ENCODE measurements at regions not wholly inside any gene's neighbourhood (a gene's known extent, or its start where the extent isn't known, plus 50 kb on each side); places are given as distances from the start of the nearest gene placed in this dataset.
A peak's percentile ranks its signal among the peaks of the same experiment; 100 is the strongest.

DNA sequence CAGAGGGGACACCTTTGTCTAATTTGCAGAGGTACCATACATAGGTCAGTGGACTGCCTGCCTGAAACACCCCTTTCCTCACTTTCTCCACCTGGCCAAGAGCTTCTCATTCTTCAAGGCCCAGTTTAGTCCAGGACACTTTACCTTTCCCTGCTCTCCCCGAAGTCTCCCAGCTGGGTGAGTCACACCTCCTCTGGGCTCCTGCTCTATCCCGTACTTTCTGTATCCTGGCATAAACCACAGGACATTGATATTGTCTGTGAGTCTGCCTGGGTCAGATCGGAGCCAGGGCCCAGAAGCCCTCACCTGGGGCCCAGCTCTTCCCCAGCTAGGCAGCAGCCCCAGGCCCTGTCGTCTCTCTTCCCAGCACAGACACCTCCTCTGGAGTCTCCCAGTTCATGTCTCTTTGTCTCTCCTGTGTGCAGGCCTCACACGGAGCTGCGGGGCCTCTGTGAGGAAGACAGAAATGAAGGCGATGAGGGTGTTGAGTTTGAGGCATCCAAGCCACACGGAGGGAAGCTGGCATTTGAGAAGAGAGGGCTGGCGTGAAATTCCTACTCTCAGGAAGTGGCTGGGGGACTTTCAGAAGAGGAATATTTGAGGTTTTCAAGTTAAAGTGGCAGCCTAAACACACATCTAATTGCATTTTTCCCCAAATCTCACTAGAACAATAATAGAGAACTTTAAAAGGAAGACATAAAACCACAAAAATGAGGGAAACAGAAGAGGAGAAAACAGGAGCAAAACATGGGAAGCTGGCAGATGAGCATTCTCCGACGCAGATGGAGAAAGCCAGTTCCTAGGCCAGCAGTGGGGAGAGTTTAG is 79.6 kb upstream of the LAPTM4A start:
- H3K4me1 ChIP-seq: no peaks in the 10 kb centered on the region
- H3K36me3 ChIP-seq: no peaks in the 10 kb centered on the region
- no peak overlapping the region for H3K27ac ChIP-seq
- no peak overlapping the region for H3K4me3 ChIP-seq (replicated peaks in 1 of 3)
- H3K27me3 ChIP-seq: no peaks in the 10 kb centered on the region
- 81 to 85% methylated on average over 11 of the region's 11 CpGs for WGBS, 2 donors
- DNase-seq: no peak
- TF ChIP-seq, protein P1, sequence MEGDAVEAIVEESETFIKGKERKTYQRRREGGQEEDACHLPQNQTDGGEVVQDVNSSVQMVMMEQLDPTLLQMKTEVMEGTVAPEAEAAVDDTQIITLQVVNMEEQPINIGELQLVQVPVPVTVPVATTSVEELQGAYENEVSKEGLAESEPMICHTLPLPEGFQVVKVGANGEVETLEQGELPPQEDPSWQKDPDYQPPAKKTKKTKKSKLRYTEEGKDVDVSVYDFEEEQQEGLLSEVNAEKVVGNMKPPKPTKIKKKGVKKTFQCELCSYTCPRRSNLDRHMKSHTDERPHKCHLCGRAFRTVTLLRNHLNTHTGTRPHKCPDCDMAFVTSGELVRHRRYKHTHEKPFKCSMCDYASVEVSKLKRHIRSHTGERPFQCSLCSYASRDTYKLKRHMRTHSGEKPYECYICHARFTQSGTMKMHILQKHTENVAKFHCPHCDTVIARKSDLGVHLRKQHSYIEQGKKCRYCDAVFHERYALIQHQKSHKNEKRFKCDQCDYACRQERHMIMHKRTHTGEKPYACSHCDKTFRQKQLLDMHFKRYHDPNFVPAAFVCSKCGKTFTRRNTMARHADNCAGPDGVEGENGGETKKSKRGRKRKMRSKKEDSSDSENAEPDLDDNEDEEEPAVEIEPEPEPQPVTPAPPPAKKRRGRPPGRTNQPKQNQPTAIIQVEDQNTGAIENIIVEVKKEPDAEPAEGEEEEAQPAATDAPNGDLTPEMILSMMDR (IDR thresholded peaks at IDR 0.05): no peak
- no peak for TF ChIP-seq POLR2A (IDR thresholded peaks at IDR 0.05)
- no peaks in the 10 kb centered on the region for H3K9me3 ChIP-seq
- intact Hi-C loops (cut with DNase I): loop anchor here (10.0 kb wide), 1 partner anchor 514 kb away; no protein-coding TSS in a partner anchor

DNA sequence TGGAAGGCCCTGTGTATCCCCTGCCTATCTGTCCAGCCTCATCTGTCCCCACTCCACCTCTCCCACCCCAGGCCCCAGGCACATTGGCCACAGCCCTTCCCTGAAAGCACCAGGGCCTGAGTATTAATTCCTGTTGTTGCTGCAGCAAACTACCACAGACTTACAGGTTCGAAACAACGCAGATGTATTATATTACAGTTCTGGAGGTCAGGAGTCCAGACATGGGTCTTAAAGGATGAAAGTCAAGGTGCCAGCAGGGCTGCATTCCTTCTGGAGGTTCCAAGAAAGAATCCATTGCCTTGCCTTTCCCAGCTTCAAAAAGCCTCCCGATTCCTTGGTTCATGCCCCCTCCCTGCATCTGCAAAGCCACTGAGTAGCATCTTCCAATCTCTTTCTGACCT is 78.7 kb upstream of the LAPTM4A start:
- Histone ChIP-seq H3K36me3 (no peaks in the 10 kb centered on the region), H3K27ac (no peak overlapping the region), H3K4me3 (replicated peaks in 1 of 3) (no peak overlapping the region), H3K4me1 (no peaks in the 10 kb centered on the region), H3K27me3 (no peaks in the 10 kb centered on the region), H3K9me3 (no peaks in the 10 kb centered on the region)
- WGBS, 2 donors: 92 to 97% methylated on average over 3 of the region's 3 CpGs
- intact Hi-C loops (cut with DNase I): loop anchor here (10.0 kb wide), 1 partner anchor 515 kb away; no protein-coding TSS in a partner anchor
- DNase-seq: no peak
- TF ChIP-seq POLR2A (IDR thresholded peaks at IDR 0.05): no peak
- TF ChIP-seq, protein P1 (IDR thresholded peaks at IDR 0.05): no peak

DNA sequence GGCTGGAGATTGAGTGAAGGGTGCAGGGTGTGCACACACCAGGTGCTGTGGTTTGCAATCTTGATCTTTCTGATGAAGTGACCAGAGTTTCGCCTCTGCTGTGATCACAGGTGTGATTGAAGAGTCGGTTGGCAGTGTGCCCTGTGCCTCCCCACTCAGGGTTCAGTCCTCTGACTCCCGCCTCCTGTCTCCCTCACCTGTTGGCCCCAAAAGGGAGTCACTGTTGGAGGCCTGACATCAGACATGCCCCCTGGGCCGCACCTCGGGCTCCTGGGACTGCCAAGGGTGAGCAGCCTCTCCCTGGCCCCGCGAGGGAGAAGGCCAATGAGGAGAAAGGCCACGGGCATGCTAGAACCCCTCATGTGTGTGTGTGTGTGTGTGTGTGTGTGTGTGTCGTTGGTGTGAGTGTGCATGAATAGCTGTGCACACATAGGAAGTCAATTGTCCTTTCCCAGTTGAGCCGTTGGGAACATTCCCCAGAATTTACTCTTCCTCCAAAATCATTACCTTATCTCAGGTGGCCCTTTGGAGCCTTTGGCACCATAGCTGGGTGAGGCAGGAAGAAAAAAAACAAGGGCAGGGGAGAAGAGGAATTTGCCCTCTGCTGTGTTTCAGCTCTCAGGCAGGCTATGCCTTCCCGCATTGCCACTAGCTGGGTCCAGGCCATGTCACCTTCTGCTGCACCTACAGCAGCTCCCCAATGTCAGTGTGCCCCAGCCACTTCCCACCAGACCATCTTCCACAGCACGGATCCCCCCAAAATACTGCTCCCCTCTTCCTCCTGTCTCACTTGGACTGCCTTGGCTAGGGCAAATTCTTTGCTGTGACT is 78.1 kb upstream of the LAPTM4A start:
- 44 to 78% methylated on average over 9 to 12 of the region's 12 CpGs for WGBS, 2 donors
- TF ChIP-seq, protein P1 (IDR thresholded peaks at IDR 0.05): no peak
- TF ChIP-seq POLR2A (IDR thresholded peaks at IDR 0.05): no peak
- H3K4me1 ChIP-seq: no peaks in the 10 kb centered on the region

DNA sequence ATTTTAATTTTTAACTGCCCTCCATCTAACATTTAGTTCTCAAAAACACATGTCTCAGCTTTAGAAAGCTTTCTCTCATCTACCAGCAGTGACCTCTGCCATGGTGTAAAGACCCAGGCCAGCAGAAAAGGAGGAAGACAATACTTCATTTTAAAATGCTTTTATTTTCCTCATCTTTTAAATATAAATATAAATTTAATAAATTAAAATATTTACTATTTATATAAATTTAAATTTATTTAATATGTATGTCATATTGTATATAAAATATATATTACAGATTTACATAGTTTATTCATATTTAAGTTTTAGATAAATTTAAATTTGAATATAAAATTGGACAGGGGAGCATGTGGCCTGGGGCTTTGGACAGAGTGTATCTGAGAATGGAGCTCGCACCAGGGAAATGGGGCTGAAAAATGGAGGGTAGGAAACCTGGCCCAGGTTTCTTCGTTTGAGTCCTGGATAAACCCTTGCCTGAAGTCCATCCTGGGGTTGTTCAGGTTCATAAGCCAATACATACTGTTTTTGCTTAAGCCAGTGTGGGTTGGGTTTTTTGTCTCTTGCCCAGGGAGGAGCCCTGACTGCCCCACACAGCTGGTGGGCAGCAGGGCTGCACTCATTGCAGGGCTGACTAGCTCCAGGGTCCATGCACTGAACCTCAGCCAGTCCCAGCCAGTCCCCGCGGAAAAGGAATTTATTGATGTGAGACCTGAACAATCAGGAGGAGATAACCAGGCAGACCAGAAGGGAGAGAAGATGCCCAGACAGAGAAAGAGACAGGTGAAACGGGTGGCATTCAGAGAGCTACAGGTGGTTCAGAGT is 77.3 kb upstream of the LAPTM4A start:
- DNase-seq: no peak
- no peaks in the 10 kb centered on the region for H3K27me3 ChIP-seq

More for the DNA sequence above, 78.1 kb upstream of the LAPTM4A start:
- peak in 1 of 2 donors; percentile 33 for DNase-seq
- Histone ChIP-seq H3K9me3 (no peaks in the 10 kb centered on the region), H3K27me3 (no peaks in the 10 kb centered on the region), H3K27ac (no peak overlapping the region), H3K4me3 (replicated peaks in 1 of 3) (no peak overlapping the region), H3K36me3 (no peaks in the 10 kb centered on the region)
- intact Hi-C loops (cut with DNase I): loop anchor here (10.0 kb wide), 1 partner anchor 515 kb away; no protein-coding TSS in a partner anchor

More for the DNA sequence above, 77.3 kb upstream of the LAPTM4A start:
- Histone ChIP-seq H3K9me3 (no peaks in the 10 kb centered on the region), H3K4me1 (no peaks in the 10 kb centered on the region), H3K4me3 (replicated peaks in 1 of 3) (no peak overlapping the region), H3K27ac (no peak overlapping the region), H3K36me3 (no peaks in the 10 kb centered on the region)
- WGBS, 2 donors: 81 to 89% methylated on average over 5 of the region's 5 CpGs
- intact Hi-C loops (cut with DNase I): no loop called here
- TF ChIP-seq, protein P1 (IDR thresholded peaks at IDR 0.05): no peak
- no peak for TF ChIP-seq POLR2A (IDR thresholded peaks at IDR 0.05)
